Tibial nerve (tissue), 4 donors: ENCODE measurements at regions not wholly inside any gene's neighbourhood (a gene's known extent, or its start where the extent isn't known, plus 50 kb on each side); places are given as distances from the start of the nearest gene placed in this dataset.

ENCODE experiments used
- DNase-seq, 2 donors: peaks; one replicate each; pipeline ENCODE4 v3.0.0-alpha.2; 2019; ENCODE audit warnings: low spot score in 2 of 2
- H3K27ac ChIP-seq, 4 donors: fragments of 200-600 bp; sonication (generic) in 3 of 4; one replicate each; pipeline ENCODE4 v1.5.1; 2017 to 2019; ENCODE audit warnings: mild to moderate bottlenecking in 1 of 4
- H3K27me3 ChIP-seq, 2 donors: fragments of 200-600 bp; sonication (generic) in 1 of 2; one replicate each; pipeline versions ENCODE4 v1.5.1 to v1.6.0; 2017 to 2019
- H3K36me3 ChIP-seq, 3 donors: fragments of 200-600 bp; sonication (generic); one replicate each; pipeline ENCODE4 v1.5.1; 2018 to 2019
- H3K4me1 ChIP-seq, 4 donors: fragments of 200-600 bp; sonication (generic) in 3 of 4; one replicate each; pipeline ENCODE4 v1.5.1; 2017 to 2019
- H3K4me3 ChIP-seq, 4 donors: fragments of 200-600 bp; sonication (generic) in 3 of 4; one replicate each; pipeline ENCODE4 v1.5.1; 2017 to 2019; ENCODE audit warnings: mild to moderate bottlenecking in 1 of 4, moderate library complexity in 1 of 4
- H3K9me3 ChIP-seq, 4 donors: fragments of 200-600 bp; sonication (generic) in 3 of 4; one replicate each; pipeline ENCODE4 v1.5.1; 2017 to 2019
- EP300 ChIP-seq, 2 donors: sonication (generic); formaldehyde crosslinking; IDR thresholded peaks; one replicate each; pipeline ENCODE4 v1.6.1; 2017; ENCODE audit warnings: antibody characterized with exemption in 2 of 2, mild to moderate bottlenecking in 1 of 2
- POLR2A ChIP-seq, 2 donors: fragments of 450-650 bp; IDR thresholded peaks; one replicate each; pipeline ENCODE4 v1.6.1; 2017; ENCODE audit warnings: antibody characterized with exemption in 2 of 2, mild to moderate bottlenecking in 2 of 2, moderate library complexity in 2 of 2
- WGBS, 2 donors: methylation state at CpG; one replicate each; pipeline ENCODE4 v1.1.5; 2018; 5-methylcytosine and 5-hydroxymethylcytosine counted together
- TF ChIP-seq, protein P1 (sequence below), 5 experiments: fragments of 200-600 bp in 3 of 5; fragments of 450-650 bp in 2 of 5; sonication (generic) in 3 of 5; IDR thresholded peaks; one replicate each; pipeline ENCODE4 v1.5.1; 2016 to 2019; ENCODE audit warnings: antibody characterized with exemption in 5 of 5, mild to moderate bottlenecking in 3 of 5, moderate library complexity in 2 of 5

DNA sequence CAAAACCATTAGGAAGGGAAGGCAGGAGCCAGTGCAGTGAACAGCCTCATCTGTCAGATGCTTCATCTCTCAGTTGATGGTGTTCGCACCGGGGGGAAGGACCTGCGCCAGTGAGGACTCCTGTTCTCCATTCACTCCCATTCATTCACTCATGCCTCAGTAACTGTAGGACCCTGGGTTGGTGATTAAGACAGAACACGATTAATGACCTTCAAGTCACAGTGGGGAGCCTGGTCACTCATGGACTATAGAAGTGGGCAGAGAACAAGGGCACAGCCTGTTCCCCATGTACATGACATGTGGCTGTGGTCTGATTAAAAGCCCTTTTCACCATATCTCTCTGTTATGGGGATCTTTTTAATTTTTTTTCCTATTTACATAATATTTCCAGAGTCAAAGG, 113.3 kb downstream of the RPS12 start:
- Histone ChIP-seq H3K4me3 (no peak overlapping the region), H3K4me1 (peaks cover 0 to 14% (median 3%) of the 10 kb centered on the region in 4 donors), H3K36me3 (no peaks in the 10 kb centered on the region), H3K27ac (no peak overlapping the region), H3K27me3 (no peaks in the 10 kb centered on the region), H3K9me3 (no peaks in the 10 kb centered on the region)
- 76% methylated on average over 4 of the region's 4 CpGs for WGBS, 2 donors
- no peak for DNase-seq
- TF ChIP-seq EP300 (IDR thresholded peaks at IDR 0.05): no peak
- no peak for TF ChIP-seq POLR2A (IDR thresholded peaks at IDR 0.05)

DNA sequence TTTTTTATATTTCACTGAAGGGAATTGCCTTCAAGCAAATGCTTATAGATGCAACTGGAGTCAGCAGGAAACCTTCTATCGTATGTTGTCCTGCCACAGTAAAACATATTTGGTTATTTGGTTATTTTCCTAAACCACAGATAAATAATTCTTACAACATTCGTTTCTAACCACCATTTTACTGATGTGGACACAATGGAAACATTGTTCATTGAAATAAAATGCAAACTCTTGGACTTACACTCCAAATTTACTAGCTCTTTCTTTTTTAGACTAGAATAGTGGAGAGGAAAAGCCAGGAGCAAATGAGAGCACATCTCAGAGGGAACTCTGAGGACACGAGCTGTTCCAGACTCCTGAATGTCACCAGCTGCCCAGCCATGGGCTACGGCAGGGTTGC, 114.8 kb downstream of the RPS12 start:
- H3K27ac ChIP-seq: no peak overlapping the region
- no peaks in the 10 kb centered on the region for H3K27me3 ChIP-seq
- peaks cover 0 to 22% (median 3%) of the 10 kb centered on the region in 4 donors for H3K4me1 ChIP-seq
- no peak for DNase-seq
- no peak overlapping the region for H3K4me3 ChIP-seq
- TF ChIP-seq, protein P1, sequence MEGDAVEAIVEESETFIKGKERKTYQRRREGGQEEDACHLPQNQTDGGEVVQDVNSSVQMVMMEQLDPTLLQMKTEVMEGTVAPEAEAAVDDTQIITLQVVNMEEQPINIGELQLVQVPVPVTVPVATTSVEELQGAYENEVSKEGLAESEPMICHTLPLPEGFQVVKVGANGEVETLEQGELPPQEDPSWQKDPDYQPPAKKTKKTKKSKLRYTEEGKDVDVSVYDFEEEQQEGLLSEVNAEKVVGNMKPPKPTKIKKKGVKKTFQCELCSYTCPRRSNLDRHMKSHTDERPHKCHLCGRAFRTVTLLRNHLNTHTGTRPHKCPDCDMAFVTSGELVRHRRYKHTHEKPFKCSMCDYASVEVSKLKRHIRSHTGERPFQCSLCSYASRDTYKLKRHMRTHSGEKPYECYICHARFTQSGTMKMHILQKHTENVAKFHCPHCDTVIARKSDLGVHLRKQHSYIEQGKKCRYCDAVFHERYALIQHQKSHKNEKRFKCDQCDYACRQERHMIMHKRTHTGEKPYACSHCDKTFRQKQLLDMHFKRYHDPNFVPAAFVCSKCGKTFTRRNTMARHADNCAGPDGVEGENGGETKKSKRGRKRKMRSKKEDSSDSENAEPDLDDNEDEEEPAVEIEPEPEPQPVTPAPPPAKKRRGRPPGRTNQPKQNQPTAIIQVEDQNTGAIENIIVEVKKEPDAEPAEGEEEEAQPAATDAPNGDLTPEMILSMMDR (IDR thresholded peaks at IDR 0.05): no peak
- TF ChIP-seq POLR2A (IDR thresholded peaks at IDR 0.05) (no peak), EP300 (IDR thresholded peaks at IDR 0.05) (no peak)
- H3K9me3 ChIP-seq: no peaks in the 10 kb centered on the region
- no peaks in the 10 kb centered on the region for H3K36me3 ChIP-seq
- 39% methylated on average over 4 of the region's 4 CpGs for WGBS, 2 donors

DNA sequence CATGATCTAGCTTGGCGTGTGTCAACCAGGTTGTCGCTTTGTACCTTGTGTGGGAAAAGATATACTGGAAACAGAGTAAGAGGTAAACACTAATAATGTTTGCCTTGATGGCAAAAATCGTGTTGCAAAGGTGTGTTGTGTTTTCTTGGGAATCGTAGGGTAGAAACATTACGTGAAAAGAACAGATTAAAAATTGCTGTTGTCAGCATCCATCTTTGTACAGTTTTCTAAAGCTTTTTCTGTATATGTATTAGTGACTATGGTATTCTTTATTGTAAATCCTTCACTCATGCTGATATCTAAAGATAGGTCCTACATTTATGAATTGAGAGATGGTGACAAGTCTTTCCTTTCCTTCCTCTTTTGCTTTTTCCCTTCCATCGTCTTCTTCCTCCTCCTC, 116.9 kb downstream of the RPS12 start:
- TF ChIP-seq, protein P1 (IDR thresholded peaks at IDR 0.05): no peak
- TF ChIP-seq EP300 (IDR thresholded peaks at IDR 0.05) (no peak), POLR2A (IDR thresholded peaks at IDR 0.05) (no peak)
- H3K4me1 ChIP-seq: peaks cover 0 to 22% (median 3%) of the 10 kb centered on the region in 4 donors
- no peak overlapping the region for H3K4me3 ChIP-seq
- H3K27ac ChIP-seq: peak overlapping the region in 1 of 4 donors; percentile 25
- no peaks in the 10 kb centered on the region for H3K9me3 ChIP-seq
- no peaks in the 10 kb centered on the region for H3K27me3 ChIP-seq
- DNase-seq: no peak
- WGBS, 2 donors: 83 to 84% methylated on average over 6 of the region's 6 CpGs
- no peaks in the 10 kb centered on the region for H3K36me3 ChIP-seq

DNA sequence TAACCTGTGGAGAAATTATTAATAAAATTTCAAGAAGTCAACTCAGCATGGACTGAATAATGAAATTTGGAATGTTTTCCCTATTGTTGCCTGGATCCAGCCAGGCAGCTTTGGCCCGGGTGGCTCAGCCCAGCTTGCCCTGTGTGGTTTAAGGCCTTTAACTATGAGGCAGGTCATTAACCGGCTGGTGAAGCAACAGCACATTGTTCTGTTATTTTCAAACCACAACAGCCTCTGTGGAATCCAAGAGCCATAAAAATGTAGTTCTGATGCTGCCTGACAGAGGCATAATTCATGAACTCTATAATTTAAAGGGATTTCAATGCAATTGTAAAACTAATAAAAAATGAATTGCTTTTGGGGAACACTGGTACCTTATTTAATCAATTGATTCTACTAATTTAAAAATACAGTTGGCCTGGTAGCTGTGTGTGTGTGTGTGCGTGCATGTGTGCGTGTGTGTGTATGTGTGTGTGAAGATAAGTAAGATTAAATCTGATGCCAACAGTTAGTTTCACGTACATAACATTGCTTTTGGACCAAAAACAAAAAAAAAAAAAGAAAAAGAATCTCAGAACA, 117.7 kb downstream of the RPS12 start:
- peak in 1 of 2 donors; percentile 19 for DNase-seq
- H3K27ac ChIP-seq: peak overlapping the region in 1 of 4 donors; percentile 25
- no peaks in the 10 kb centered on the region for H3K36me3 ChIP-seq
- no peaks in the 10 kb centered on the region for H3K9me3 ChIP-seq
- H3K27me3 ChIP-seq: no peaks in the 10 kb centered on the region
- H3K4me1 ChIP-seq: peaks cover 0 to 22% (median 3%) of the 10 kb centered on the region in 4 donors
- TF ChIP-seq POLR2A (IDR thresholded peaks at IDR 0.05) (no peak), EP300 (IDR thresholded peaks at IDR 0.05) (peak in 1 of 2 donors; percentile 51)
- H3K4me3 ChIP-seq: no peak overlapping the region
- WGBS, 2 donors: 41 to 43% methylated on average over 5 of the region's 5 CpGs

DNA sequence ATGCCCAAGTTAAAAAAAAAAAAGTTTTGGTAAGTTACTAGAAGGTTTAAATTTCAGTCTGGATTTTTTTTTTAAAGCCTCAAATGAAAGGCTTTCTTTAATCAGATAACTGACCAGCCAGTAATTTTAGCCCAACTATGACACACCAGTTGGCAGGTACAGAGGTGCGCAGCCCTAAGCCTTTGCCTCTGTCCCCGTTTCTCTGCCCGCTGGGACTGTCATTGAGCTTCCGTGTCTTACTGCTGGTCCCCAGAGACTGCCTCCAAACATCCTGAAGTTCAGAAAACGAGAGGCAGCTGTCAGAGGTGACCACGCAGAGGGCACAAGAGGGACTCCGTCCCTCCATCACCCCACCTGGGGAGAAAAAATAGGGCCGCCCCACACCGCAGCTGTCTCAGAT, 118.2 kb downstream of the RPS12 start:
- H3K9me3 ChIP-seq: no peaks in the 10 kb centered on the region
- peaks cover 0 to 25% (median 3%) of the 10 kb centered on the region in 4 donors for H3K4me1 ChIP-seq
- 70 to 75% methylated on average over 9 of the region's 9 CpGs for WGBS, 2 donors
- H3K27ac ChIP-seq: no peak overlapping the region
- H3K4me3 ChIP-seq: no peak overlapping the region
- H3K27me3 ChIP-seq: no peaks in the 10 kb centered on the region
- TF ChIP-seq EP300 (IDR thresholded peaks at IDR 0.05) (no peak), POLR2A (IDR thresholded peaks at IDR 0.05) (no peak)
- TF ChIP-seq, protein P1 (IDR thresholded peaks at IDR 0.05): no peak
- DNase-seq: no peak
- H3K36me3 ChIP-seq: no peaks in the 10 kb centered on the region

DNA sequence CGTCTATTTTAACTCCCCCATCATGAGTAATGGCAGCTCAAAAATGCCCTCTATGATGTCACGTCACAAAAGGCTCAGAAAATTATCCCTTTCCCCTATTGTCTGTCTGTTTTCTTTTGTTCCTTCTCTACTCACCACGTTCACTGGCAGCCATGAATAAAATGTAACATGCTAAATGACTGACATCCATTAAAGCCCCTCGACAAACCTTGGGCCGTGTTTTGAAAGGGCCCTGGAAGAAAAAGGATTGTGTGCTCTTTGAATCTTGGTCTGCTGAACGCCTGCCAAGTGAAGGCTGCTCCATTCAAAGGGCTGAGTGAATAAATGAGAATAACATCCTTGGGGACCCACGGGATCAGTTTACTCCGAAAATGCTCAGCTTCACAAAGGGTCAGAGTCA, 118.7 kb downstream of the RPS12 start:
- 16 to 19% methylated on average over 8 of the region's 8 CpGs for WGBS, 2 donors
- TF ChIP-seq, protein P1 (IDR thresholded peaks at IDR 0.05): no peak
- TF ChIP-seq POLR2A (IDR thresholded peaks at IDR 0.05): no peak
- TF ChIP-seq EP300 (IDR thresholded peaks at IDR 0.05): no peak
- H3K4me1 ChIP-seq: peaks cover 0 to 25% (median 3%) of the 10 kb centered on the region in 4 donors
- no peaks in the 10 kb centered on the region for H3K36me3 ChIP-seq
- DNase-seq: no peak
- no peak overlapping the region for H3K27ac ChIP-seq
- H3K4me3 ChIP-seq: no peak overlapping the region
- H3K9me3 ChIP-seq: no peaks in the 10 kb centered on the region
- no peaks in the 10 kb centered on the region for H3K27me3 ChIP-seq
